ENCODE measurements at regions not wholly inside any gene's neighbourhood (a gene's known extent, or its start where the extent isn't known, plus 50 kb on each side); places are given as distances from the start of the nearest gene placed in this dataset.

GRCh38 chr9:23194281-23194680, 631.8 kb downstream of the ELAVL2 start:
- DNase-seq: no peak

DNA sequence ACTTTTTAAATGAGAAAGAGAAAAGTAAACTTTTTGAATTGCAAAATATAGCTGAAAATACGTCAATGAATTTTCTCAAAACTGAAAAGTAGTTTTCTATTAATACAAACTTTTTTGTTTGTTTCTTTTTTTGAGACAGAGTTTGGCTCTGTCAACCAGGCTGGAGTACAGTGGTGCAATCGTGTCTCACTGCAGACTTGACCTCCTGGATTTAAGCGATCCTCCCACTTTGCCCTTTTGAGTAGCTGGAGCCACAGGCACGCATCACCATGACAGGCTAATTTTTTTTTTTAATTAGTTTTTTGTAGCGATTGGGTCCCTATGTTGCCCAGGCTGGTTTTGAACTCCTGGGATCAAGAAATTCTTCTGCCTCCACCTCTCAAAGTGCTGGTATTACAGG, 610.4 kb downstream of the ELAVL2 start:
- no peak for DNase-seq

- DNase-seq: no peak
These were observed 606.6 kb downstream of the ELAVL2 start for GRCh38 chr9:23219471-23219870.

DNA sequence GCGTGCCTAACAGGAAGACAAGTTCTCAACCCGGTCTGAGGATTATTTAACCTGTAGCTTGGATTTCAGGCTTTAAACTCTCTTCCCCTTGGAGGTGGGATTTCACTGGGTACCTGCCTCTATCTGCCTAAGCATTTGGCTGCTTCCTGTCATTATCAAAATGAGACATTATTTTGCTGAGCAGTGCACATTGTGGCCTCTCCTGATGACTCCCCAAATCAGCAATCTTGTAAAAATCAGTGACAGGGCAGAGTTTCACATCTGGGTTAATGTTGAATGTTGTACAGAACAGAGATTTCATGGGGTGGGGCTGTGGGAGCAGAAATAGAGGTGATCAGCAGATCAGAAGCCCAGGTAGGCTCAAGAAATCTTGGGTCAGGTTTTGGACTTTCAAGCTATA, 605.9 kb downstream of the ELAVL2 start:
- no peak for DNase-seq

GRCh38 chr9:23220957-23221356, 605.1 kb downstream of the ELAVL2 start:
- no peak for DNase-seq

DNA sequence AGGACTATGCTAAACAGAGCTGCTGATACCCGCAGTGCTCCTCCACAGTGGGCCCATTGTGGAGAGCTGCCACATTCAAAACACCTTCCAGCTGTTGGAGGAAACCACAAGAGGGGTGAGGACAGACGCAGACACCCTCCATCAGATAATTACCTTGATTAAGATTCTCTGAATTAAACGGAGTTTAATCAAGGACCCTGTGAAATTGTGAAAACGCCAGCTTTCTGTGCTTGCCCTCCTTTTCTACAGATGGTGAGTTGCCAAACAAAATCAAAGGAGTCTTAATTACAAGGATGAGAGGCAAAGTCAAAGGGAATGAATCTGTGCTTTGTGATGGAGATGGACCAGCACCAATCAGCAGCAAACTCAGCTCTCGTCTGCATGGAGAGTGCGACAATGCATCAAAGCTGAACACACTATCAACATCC, 596.1 kb downstream of the ELAVL2 start:
- DNase-seq: no peak

- DNase-seq: no peak
These were observed 593.2 kb downstream of the ELAVL2 start for GRCh38 chr9:23232831-23233230.

GRCh38 chr9:23243523-23243922, 582.5 kb downstream of the ELAVL2 start:
- no peak for DNase-seq

- DNase-seq: no peak
These were observed 581.0 kb downstream of the ELAVL2 start for GRCh38 chr9:23245067-23245466.

DNA sequence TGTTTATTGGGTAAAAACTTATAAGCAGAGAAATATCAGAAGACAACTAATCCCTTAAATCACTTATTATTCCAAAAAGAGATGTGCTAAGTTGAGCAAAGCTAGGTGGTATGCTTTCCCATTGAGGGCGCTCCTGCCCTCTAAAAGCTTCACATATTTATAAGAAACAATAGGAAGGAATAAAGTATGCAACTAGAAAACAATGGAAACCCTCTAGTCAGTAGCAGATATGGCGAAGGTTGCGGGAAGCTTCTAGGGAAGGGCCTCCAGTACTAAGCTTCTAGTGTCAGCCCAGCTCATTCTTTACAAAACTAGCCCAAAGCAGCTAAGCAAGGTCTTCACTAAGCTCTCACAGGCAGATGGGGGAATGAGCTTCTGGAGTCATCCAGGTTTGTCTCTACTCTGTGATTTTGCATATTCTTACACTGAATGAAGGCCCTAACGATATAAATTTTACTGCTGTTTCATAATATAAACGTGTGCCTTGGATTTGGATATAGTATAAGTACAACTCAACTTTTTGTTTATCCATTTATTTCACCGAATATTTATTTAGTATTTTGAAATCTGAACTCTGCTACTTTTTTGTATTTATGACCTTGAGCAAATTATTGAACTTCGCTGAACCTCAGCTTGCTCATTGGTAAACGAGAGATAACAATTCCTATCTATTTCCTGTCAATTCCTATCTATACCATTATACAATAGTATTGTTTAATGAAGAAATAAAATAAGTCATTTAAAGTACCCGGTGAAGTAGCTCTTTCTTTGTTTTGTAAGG, 571.4 kb downstream of the ELAVL2 start:
- DNase-seq: no peak

DNA sequence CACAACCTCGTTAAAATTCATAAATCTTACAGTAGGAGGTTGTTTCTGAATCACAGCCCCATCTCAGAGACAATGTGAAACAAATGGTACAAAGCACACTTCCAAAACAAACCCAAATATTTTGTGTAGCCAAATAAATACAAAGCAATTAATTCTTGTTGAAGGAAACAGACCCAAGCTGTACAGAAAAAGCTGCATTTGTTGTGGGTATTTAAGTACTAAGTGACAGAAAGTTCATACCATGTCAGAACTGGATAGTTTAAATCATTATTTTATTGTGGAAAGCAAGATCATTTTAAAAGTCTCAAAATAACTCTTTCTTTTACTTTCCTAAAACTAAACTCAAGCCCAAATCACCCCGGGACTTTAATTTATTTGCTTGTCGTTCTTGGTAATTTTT, 570.7 kb downstream of the ELAVL2 start:
- no peak for DNase-seq

GRCh38 chr9:23258569-23258968, 567.5 kb downstream of the ELAVL2 start:
- no peak for DNase-seq

GRCh38 chr9:23278561-23278960, 547.5 kb downstream of the ELAVL2 start:
- no peak for DNase-seq

DNA sequence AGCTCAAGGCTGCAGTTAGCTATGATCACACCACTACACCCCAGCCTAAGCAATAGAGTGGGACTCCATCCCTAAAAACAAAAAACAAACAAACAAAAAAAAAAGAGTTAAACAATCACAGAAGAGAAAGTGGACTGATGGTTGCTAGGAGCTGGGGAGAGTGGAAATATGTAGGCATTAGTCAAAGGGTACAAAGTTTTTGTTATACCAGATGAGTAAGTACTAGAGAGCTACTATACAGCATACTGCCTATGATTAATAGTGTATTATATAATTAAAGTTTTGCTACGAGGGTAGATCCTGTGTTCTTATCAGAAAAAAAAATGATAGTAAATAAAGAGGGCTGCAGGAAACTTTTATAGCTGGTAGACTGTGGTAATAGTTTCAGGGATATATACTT, 538.6 kb downstream of the ELAVL2 start:
- DNase-seq: no peak

GRCh38 chr9:23288545-23288944, 537.5 kb downstream of the ELAVL2 start:
- no peak for DNase-seq

GRCh38 chr9:23290973-23291372, 535.1 kb downstream of the ELAVL2 start:
- DNase-seq: no peak

- DNase-seq: no peak
These were observed 523.8 kb downstream of the ELAVL2 start for GRCh38 chr9:23302281-23302680.

DNA sequence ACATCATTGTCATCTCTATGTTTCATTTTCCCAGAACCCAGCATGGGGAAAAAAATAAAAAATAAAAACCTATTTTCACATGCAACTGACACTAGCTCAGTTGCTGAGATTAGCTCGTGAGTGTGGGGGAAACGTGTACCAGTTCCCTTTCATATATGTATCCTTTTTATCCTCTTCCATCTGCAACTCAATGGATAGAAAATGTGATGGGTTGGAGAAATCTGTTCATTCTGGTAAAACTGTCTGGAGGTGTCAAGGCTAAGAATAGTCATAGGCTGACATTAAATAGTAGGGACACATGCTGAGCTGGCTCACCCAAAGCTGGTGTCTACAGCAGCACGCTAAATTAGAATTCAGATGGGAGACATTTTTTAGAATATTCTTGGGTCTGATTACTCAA, 519.3 kb downstream of the ELAVL2 start:
- DNase-seq: no peak

- DNase-seq: no peak
These were observed 518.1 kb downstream of the ELAVL2 start for GRCh38 chr9:23307731-23308513.

DNA sequence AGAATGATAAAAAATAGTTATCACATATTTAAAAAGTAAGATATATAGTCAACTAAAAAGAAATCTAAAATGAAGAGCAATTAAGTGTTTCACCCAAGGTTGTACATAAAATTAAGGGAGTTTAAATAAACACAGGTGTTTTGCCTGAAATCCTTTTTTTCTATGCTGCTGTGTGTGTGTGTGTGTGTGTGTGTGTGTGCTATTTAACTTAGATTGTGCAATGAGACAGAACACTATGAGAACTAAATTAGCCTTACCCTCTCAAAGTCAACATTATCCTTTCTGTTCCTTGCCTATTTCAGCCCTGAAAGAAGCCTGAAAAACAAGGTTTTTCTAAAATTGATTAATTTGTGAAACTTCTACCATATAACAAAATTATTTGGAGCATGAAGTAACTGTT, 516.2 kb downstream of the ELAVL2 start:
- no peak for DNase-seq

GRCh38 chr9:23314247-23314646, 511.8 kb downstream of the ELAVL2 start:
- no peak for DNase-seq

DNA sequence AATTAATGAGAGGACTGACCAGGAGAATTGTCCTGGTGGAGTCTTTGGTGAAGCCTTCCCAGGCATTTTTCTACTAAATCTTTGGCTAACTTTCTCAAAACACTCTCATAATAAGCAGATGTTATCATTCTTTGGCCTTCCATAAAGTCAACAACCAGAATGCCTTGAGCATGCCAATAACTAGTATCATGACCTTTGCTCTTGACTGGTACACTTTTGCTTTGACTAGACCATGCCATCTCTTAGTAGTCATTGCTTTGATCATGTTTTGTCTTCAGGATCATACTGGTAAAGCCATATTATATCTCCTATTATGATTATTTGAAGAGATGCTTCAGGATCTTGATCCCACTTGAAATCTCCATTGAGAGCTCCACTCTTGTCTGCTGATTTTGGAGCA, 506.9 kb downstream of the ELAVL2 start:
- DNase-seq: peak in 1 of 3 donors; percentile 3

DNA sequence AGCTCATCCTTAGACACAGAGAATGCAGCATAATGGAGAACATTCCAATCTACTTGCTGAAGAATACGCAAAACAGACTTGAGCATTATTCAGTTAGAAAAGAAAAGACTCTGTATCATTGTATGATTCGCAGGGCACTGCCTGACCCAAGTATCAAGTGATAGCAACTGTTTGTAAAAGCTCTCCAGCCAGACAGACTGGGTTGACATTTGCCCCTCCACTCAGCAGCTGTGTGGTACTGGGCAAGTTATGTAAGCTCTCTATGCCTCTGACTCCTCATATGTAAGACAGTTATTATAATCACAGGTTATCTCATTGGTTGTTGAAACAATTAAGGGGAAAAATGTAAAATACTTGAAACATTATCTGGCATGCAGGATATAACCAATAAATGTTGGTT, 505.0 kb downstream of the ELAVL2 start:
- DNase-seq: no peak

GRCh38 chr9:23322392-23322791, 503.6 kb downstream of the ELAVL2 start:
- no peak for DNase-seq

Data from suppressor macrophage treated with lipopolysaccharide for 1 hour (primary cell).